8988T (cell line): ENCODE measurements at regions not wholly inside any gene's neighbourhood (a gene's known extent, or its start where the extent isn't known, plus 50 kb on each side); places are given as distances from the start of the nearest gene placed in this dataset.

Experiments
- DNase-seq: peaks from one replicate; pipeline ENCODE4 v3.0.0; 2011

DNA sequence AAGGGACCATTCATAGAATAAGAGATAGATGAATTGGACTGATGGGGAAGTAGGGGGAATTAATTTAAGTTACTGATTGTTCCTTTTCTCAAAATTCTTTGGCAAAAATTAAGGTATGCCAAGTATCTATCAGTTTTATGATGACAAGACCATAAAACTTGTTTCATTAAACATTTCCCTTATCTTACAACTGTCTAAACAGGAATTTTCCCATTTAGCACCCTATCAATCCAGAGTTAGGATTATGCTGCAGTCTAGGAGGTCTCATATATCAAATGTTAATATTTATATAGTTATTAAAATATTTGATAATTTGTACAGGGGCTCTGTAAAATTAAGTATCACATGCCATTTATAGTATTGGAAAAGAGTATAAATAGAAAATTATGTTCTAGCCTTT is 51.5 kb upstream of the ARID1B start:
- DNase-seq, result no peak

DNA sequence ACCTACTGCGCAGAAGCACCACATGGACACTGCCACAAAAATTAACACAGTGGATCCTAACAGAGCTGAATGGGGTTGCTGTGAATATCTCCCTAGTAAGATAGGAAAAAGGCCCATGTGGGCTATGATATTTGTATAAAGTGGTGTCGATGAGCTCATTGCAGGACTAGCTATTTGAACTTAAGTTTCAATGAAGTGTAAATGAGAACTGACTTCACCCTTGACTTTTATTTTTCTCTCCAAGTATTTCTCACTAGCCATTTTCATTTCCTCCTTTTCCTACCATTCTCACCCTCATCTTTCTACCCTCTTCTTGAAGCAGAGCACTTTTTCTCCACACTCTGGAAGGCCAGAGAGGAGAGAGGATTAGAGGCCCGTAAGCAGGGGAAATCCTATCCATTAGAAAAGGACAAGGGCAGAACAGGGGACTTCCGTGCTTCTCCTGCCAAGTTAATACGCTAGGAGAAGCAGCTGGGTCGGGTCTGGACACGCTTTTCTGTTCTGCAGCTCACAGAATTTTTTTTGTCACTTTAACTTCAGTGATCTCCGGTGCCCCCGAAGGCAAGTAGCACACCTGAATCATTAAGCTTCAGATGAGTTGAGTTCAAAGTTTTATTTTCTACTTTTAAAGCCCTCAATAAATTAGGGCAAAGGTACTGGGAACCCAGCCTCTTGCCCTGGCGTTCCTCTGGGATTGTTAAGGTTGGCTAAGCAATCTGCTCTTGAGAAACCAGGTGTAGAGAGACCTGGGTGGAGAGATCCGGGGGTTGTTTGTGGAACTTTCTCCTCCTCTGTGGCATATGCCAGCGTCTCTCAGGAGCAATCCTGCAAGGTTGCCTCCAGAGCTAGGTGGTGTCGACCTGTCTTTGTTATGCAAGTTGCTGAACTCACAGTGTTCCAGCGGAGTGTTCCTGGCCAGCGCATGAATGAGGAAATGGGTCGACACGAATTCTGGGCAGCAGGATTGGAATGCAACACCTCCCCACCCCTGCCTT is 56.2 kb upstream of the ARID1B start:
- no peak for DNase-seq

DNA sequence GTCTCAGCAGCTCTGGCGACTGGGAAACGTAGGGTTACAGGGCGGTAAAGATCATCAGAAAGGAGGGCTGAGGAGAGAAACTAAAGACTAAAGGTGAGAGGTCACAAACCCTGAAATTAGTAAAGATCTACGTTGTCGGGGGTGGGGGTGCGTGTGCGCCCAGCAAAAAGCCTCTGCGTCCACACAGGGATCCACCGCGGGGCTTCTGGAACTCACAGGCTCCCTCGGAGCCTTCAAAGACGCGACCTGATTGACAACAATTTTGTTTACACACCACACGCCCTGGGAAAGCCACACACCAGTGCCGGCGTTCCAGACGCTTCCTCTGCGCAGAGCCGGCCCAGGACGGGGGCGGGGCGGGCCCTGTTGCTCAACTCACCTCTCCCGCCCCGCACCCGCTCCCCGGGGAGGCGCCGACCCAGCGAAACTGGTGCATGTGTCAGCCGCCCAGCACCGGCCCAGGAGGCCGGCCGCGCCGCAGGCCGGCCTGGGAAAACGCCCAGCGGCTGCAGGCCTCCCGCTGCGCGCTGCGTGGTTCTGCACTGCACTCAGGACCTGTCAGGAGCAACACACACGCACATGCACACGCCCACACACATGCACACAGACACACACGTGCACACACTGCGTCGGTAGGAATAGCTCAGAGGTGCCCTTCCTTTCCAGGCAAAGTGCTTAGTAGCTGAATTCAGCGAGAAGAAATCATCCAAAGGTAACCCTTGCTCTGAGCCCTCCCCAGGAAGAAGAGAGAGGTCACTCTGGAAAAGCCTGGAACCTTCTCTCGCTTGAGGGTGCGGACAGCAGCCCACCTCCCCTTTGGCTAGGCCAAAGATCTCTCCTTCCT is 57.2 kb upstream of the ARID1B start:
- peak; percentile 25 for DNase-seq

DNA sequence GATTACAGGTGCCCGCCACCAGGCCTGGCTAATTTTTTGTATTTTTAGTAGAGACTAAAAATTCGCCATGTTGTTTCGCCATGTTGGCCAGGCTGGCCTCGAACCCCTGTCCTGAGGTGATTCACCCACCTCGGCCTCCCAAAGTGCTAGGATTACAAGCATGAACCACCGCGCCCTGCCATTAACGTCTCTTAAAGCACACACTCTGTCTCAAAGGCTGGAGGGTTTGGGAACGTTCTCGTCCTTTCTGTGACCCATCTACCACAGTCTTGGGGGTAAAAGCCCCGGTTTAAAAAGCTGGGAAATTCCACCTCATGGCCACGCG is 57.8 kb upstream of the ARID1B start:
- no peak for DNase-seq

DNA sequence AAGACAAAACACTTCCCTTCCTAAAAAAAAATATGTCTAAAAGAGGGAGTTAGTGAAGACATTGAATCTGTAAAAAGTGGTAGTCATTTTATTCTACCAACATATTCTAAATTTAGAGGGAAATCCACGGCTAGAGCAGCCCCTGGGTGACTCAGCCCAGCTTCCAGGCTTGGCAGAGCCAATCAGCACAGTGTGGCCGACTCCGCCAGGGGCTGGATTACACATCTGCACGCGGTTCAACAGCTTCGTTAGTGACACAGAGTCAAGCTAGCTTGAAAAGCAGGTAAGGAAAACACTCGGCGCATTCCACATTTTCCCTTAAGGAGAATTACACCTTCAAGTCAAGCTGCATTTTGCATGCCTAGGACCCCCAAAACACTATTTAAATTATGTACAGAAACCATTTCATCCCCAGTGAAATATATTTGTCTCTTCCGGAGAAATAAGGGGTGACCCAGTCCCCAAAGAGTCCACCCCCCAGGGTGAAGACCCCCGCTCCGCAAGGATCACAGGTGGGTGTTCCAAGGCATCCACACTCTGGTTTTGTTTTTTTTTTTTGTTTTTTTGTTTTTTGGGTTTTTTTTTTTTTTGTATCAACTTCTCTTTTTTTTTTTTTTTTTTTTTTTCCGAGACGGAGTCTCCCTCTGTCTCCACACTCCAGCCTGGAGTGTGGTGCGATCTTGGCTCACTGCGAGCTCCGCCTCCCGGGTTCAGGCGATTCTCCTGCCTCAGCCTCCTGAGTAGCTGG is 58.4 kb upstream of the ARID1B start:
- DNase-seq, result no peak

DNA sequence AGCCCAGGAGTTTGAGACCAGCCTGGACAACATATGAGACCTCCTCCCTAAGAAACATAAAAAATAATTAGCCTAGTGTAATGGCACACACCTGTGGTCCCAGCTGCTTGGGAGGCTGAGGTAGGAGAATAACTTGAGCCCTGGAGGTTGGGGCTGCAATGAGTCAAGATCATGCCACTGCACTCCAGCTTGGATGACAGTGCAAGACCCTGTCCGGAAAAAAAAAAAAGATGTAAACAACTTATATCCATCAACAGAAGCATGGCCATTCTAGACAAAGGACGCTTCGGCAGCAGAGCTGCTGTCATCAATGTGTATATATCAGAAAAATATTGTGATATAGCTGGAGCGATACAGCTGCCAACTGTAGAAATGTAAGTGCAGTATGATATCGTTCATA is 59.6 kb upstream of the ARID1B start:
- no peak for DNase-seq

DNA sequence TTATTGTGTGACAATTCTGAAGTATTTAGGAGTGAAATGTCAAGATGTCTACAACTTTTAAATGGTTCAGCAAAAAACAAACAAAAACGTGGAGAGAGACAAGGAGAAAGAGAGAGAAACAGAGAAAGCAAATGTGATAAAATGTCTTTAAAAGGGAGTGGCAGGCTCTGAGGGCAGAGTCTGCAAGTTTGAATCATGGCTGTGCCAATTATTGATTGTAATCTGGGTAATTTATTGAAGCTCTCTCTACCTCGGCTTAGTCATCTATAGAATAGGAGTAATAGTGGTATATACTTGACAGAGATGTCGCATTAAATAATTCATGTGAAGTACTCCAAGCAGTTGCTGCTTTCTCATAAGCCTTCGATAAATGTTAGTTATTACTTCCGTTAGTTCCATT is 61.3 kb upstream of the ARID1B start:
- no peak for DNase-seq

DNA sequence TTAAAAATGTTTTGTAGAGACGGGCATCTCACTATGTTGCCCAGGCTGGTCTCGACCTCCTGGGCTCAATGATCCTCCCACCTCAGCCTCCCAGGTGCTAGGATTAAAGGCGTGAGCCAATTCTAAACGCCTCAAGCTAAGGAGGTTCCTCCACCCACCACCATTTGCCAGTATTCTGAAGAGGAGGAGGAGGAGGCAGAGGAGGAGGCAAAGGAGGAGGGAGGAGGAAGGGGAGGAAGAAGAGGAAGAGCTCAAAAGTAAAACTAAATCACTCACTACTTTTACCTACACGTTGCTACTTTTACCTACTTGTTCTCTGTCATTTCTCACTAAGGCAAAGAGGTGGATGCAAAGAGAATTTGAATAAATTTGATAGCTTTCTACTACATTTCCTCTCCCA is 63.6 kb upstream of the ARID1B start:
- no peak for DNase-seq

DNA sequence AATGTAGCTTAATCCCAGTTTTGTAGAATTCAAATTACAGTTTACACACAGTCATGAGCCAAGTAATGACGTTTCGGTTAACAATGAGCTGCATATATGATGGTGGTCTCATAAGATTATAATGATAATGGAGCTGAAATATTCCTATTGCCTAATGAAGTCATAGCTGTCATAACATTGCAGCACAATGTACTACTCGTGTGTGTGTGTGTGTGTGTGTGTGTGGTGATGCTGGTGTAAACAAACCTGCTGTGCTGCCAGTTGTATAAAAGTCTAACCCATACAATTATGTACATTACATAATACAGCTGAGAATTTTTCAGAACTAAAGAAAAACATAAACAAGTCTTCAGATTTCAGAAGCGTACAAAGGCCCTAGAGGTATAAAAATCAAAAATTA is 66.7 kb upstream of the ARID1B start:
- no peak for DNase-seq

DNA sequence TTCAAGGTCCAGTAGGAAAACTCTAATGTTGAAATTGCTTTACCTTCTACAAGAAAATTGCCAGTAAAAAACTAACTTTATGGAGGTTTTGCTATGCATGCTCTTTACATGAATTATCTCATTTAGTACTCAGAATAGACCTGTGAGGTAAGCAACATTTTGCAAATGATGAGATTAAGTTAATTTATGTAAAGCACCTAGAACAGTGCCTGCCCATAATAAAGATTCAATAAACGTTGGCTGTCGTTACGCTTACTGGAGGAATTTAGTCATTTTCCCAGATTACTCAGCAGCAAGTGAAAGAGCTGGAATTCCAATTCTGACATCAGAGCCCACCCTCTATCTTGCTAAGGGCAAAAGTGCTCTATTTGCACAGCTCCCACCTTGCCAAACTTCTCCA is 69.4 kb upstream of the ARID1B start:
- no peak for DNase-seq

DNA sequence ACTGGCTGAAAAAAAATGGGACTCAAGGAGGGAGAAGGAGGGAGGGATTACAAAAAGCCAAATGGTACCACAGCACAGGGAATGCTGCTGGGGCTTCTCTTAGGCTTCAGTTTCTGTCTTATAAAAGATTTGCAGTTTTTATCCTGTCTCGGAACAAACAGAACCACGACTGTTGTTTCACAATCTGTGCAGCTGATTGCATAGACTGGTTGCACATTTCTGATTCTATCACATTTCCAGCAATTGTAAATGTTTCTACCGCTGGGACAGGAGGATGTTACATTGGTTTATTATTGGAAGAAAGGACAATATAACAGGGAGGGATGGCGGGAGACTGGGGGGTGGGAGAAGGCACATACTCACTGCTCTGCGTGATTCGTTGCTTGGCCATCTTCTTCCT is 73.5 kb upstream of the ARID1B start:
- DNase-seq, result no peak

DNA sequence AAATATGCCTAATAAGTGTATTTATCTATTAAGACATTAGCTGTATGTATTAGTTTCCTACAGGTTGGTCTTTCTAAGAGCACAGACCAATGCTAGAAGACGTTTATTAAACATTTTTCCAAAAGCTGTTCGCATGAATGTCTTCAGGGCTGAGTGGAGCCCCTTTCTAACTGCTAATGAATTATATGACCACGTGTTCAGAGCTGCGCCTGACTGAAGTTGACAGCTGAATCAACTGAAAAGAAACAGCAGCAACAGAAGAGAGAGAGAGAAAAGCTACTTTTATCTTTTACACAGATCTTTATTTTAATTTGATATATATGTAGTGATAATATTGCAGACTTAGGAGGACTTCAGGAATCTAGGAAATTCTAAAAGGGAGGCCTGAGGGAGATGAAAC is 75.2 kb upstream of the ARID1B start:
- no peak for DNase-seq

DNA sequence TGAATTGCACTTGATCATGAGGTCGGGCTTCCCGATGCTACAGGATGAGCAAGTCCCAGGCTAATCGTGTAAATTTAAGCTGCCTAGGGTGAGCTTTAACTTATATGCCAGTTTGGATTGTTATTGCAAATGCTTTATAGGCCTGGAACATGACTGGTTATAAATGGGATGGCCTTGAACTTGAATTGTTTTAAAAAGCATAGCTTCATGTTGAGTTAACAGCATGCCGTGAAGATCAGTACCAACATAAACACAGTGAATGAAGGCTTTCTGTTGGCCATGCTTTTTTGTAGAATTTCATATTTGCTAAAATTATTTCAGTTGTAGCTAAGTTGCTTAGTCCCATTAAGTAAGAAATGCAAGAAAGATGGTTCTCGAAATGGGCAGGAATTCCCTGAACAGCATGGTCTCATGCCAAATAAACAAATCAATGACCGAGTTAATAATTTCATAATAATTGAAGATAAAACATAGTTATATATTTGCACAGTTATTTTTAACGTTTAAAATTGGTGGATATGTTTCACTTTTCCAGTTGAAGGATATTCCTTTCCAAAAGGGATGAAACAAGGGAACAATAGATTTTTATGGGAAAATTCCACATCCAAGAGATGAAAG is 76.6 kb upstream of the ARID1B start:
- no peak for DNase-seq

DNA sequence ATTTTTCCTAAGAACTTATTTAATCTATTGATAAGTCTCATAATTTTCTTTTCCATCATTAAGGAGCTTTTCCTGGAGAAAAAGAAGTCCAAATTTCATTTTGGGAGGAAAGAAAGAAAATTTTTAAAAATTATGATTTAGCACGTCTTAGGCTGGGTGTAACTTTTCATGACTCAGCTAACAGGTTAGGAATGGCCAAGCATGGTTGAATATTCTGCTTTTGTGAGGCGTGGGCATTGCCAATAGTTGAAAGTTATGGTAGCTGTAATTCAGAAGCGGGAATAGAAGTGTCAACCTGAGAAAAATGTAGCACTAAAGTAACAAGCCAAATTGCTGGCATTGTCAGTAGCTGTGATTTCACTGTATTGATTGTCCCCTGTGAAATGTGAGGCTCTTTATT is 77.2 kb upstream of the ARID1B start:
- DNase-seq, result no peak

DNA sequence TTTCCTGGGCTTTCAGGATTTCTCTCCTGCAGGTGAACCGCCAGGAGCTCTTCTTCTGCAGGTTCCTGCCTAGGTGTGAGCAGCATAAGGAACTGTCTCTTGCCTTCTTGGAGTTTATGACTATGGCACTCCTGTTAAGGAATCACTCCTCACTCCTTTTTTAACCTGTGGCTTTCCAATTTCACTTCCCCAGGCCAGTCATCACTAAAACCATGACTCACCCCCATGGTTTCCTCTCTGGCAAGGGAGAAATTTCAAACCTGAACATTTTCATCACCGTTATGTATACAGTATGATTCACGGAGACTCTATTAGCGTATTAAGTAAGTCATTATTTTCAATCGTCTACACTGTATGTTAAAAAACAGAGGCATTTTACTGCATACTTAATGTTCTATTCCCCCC is 78.2 kb upstream of the ARID1B start:
- DNase-seq, result no peak

DNA sequence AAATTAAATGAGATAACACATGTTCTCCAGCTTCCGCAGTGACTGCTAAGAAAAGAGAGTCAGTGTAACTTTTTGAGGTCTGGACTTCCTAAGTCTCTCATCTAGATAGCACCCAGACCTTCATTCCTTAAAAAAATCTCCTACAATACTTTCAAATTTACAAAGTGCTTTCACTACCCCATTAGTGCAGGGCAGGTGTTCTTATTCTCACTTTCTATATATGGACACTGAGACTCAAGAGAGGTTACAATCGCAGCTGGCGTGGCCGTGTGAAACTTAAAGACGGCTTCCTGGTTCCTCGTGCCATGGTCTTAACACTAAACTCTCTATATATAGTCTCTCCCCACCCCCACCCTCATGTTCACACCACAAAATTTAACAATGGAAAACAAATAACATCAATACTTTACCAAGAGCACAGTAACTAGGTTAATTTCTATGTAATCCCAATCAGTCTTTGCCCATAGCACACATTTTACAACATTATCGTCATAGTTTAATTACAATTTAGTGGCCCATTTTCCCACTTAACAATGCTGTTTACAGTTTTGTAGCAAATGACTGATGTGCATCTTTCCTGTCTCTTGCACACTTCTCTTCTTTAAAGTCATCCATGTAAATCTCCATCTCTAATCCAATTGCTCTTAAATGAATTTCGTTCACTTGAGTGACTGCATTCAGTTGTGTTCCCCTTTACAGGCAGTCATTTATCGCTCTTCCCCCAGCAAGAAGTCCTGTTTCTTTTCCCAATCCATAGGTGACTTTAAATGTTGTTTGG is 78.8 kb upstream of the ARID1B start:
- DNase-seq, result no peak

DNA sequence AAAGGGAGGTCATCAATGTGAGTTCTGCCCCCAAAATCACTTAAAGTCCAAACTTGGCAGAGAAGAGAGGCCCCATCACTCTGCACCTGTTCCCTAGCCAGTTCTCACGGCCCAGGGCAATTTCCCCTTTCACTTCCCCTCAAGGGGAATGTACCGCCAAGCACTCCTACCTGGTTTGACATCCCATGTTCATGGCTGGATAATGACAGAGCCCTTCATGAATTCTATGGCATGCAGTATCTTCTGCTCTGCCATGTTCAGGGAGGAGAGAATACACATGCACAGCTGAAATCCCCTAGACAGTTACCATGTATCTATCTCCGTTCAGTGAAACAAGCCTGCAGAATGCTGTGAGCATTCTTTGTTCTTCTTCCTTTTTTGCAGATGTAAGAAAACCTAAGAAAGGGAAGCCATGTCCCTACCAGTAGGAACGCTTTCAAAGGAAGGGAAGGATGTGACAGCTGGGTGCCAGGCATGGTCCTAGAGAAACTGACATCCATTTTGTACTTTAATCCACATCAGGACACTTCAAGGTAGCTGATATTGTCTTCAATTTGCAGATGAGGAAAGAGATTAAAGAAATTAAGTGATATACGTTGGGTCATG is 79.8 kb upstream of the ARID1B start:
- no peak for DNase-seq

DNA sequence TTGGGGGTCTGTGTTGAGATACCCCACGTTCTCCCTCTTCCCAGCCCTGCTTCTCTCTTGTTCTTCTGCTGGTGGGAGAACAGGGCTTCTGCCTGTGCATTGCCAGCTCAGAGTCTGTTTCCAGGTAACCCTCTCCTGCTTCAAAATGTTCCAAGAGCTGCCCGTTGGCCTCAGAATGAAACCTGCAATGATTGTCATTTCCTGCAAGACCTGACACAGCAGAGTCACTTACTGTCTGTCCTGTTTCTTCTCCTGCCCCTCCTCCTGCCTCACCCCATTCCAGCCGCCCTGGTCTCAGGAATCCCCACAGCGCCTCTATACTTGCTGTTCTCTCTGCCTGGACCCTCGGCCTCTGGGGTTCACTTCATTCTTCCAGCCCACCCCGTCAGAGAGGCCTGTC is 81.4 kb upstream of the ARID1B start:
- no peak for DNase-seq

DNA sequence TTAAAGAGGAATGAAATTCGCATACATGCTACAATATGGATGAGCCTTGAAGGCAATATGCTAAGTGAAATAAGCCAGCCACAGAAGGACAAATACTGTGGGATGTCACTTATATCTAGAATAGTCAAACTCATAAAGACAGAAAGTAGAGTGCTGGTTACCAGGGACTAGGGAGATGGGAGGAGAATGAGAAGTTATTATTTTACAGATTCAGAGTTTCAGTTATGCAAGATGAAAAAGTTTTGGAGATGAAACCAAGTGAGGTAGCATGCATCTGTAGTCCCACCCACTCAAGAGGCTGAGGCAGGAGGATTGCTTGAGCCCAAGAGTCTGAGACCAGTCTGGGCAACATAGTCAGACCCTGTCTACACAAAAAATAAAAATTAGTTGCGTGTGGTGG is 82.5 kb upstream of the ARID1B start:
- no peak for DNase-seq

DNA sequence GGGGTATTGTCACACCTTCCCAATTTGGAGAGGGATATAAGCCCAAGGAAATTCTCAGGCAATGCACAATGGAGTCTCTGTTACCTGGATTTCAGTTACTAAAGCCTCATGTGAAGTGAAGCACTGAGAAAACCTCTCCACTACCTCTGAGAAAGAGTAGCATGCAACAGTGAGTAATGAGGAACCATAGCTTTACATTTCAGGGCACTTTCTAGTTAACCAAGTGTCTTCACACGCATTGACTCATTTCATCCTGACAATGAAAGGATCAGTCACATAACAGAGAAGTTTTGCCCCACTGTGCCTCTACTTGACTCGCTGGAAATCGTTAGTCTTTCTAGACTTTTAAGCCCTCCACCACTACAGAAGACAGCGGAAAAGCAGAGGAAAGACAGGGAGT is 86.2 kb upstream of the ARID1B start:
- no peak for DNase-seq

DNA sequence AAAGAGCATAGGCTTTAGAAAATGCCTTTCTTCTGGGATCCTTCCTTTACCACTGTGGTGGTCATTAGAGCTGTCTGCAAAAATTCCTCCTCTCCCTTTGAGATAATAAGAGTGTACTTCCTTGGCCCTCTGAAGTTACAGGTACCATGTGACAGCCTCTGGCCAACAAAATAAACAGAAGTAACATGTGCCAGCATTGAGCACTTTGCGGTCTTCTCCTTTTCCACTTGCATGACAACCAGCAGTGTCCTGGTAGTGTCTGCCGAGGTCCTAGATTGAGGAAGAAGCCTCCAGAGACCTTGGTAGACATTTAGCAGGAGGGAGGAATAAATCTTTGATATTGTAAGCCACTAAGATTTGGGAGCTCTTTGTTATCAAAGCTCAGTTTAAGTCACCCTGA is 87.5 kb upstream of the ARID1B start:
- DNase-seq, result no peak

DNA sequence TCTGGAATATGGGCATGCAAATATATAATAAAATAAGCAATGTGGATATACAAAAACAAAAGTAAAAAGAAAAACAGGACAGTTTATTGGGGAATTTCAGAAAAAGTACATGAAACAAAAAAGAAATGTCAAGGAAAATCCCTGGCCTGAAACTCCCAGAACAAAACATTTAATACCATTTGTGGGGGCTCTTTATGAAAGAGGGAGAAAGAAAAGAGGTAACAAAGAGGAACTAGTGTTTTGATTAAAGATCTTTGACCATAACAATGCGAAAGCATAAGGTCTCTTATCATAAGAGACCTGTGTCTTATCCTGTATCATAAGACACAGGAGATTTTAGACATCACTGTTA is 88.6 kb upstream of the ARID1B start:
- DNase-seq, result no peak
